ENCODE measurements at regions not wholly inside any gene's neighbourhood (a gene's known extent, or its start where the extent isn't known, plus 50 kb on each side); places are given as distances from the start of the nearest gene placed in this dataset.

- TF ChIP-seq CTCF (IDR thresholded peaks at IDR 0.05) = no peak
- no peak for TF ChIP-seq EP300 (IDR thresholded peaks at IDR 0.05)
These were observed 350.8 kb upstream of the CASK start for GRCh38 chrX:42274151-42274550.

Data from tibial nerve (tissue), 4 donors.